ENCODE measurements at regions not wholly inside any gene's neighbourhood (a gene's known extent, or its start where the extent isn't known, plus 50 kb on each side); places are given as distances from the start of the nearest gene placed in this dataset.

DNA sequence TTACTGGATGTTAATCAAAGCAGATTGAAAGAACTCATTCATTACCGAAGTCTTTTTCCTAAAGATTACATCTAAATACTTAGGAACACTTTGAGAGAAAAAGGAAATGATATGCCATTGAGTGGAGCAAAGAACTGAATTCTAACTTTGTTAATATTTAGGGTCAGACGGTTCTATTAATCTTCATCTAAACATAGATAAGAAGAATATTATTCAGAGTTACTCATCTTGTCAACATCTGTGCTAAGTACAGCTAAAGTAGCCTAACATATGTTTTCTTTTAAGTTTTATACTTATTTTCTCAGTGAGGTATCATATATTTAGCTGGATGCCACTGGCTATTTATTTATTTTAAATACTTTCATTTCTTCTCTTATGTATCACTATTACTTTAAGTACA lies 1763.7 kb downstream of the EFNA5 start:
- no peaks in the 10 kb centered on the region for H4K20me1 ChIP-seq (ENCODE audit: control insufficient read depth, extremely low read depth, insufficient read depth, low read length)
- no peak overlapping the region for H3K4me3 ChIP-seq (ENCODE audit: control insufficient read depth in 2 of 3, extremely low read depth in 1 of 3, insufficient read depth in 2 of 3, low read depth in 1 of 3, low read length in 3 of 3)
- dilution Hi-C loops (cut with MboI; ENCODE audit: extremely low pct_ligation_motif_present, low sequenced_read_pairs) = no loop called here
- H3K27me3 ChIP-seq (ENCODE audit: control insufficient read depth, extremely low read depth, insufficient read depth, low read length) = no peaks in the 10 kb centered on the region
- H3K9me3 ChIP-seq (ENCODE audit: control insufficient read depth, low read depth, low read length) = no peaks in the 10 kb centered on the region
- FAIRE-seq (no peak), DNase-seq (ENCODE audit: low read depth, low spot score) (no peak)
- H3K9me1 ChIP-seq (ENCODE audit: control insufficient read depth, extremely low read depth, insufficient read depth, low read length) = no peaks in the 10 kb centered on the region
- no peak overlapping the region for H3K4me2 ChIP-seq (ENCODE audit: control insufficient read depth, extremely low read depth, insufficient read depth, low read depth, low read length)
- no peaks in the 10 kb centered on the region for H3K36me3 ChIP-seq (ENCODE audit: control insufficient read depth in 2 of 2, extremely low read depth in 1 of 2, insufficient read depth in 2 of 2, low read length in 2 of 2)
- H3K4me1 ChIP-seq (ENCODE audit: control insufficient read depth, extremely low read depth, insufficient read depth, low read length) = no peaks in the 10 kb centered on the region
- no peak overlapping the region for H3K9ac ChIP-seq (ENCODE audit: control insufficient read depth, extremely low read depth, insufficient read depth, low read length)
- TF ChIP-seq EZH2 (IDR thresholded peaks at IDR 0.05; ENCODE audit: low read length) = no peak
- TF ChIP-seq, protein P1, sequence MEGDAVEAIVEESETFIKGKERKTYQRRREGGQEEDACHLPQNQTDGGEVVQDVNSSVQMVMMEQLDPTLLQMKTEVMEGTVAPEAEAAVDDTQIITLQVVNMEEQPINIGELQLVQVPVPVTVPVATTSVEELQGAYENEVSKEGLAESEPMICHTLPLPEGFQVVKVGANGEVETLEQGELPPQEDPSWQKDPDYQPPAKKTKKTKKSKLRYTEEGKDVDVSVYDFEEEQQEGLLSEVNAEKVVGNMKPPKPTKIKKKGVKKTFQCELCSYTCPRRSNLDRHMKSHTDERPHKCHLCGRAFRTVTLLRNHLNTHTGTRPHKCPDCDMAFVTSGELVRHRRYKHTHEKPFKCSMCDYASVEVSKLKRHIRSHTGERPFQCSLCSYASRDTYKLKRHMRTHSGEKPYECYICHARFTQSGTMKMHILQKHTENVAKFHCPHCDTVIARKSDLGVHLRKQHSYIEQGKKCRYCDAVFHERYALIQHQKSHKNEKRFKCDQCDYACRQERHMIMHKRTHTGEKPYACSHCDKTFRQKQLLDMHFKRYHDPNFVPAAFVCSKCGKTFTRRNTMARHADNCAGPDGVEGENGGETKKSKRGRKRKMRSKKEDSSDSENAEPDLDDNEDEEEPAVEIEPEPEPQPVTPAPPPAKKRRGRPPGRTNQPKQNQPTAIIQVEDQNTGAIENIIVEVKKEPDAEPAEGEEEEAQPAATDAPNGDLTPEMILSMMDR (optimal IDR thresholded peaks at IDR 0.05 in 1 of 3, IDR thresholded peaks at IDR 0.05 in 1 of 3, conservative IDR thresholded peaks at IDR 0.05 in 1 of 3; ENCODE audit: extremely low read depth in 1 of 3, insufficient read depth in 2 of 3, low read length in 3 of 3) = no peak
- H3K79me2 ChIP-seq (ENCODE audit: control insufficient read depth, insufficient read depth, low read length) = no peaks in the 10 kb centered on the region
- no peak overlapping the region for H2AFZ ChIP-seq (ENCODE audit: control insufficient read depth, low read length)
- no peak overlapping the region for H3K27ac ChIP-seq (ENCODE audit: control insufficient read depth, insufficient read depth, low read length)

GRCh38 chr5:105905392-105905791 lies 1765.3 kb downstream of the EFNA5 start:
- no peaks in the 10 kb centered on the region for H4K20me1 ChIP-seq (ENCODE audit: control insufficient read depth, extremely low read depth, insufficient read depth, low read length)
- FAIRE-seq (no peak), DNase-seq (ENCODE audit: low read depth, low spot score) (no peak)
- H3K27ac ChIP-seq (ENCODE audit: control insufficient read depth, insufficient read depth, low read length) = no peak overlapping the region
- no peaks in the 10 kb centered on the region for H3K9me3 ChIP-seq (ENCODE audit: control insufficient read depth, low read depth, low read length)
- dilution Hi-C loops (cut with MboI; ENCODE audit: extremely low pct_ligation_motif_present, low sequenced_read_pairs) = no loop called here
- no peak overlapping the region for H3K9ac ChIP-seq (ENCODE audit: control insufficient read depth, extremely low read depth, insufficient read depth, low read length)
- no peaks in the 10 kb centered on the region for H3K27me3 ChIP-seq (ENCODE audit: control insufficient read depth, extremely low read depth, insufficient read depth, low read length)
- no peaks in the 10 kb centered on the region for H3K36me3 ChIP-seq (ENCODE audit: control insufficient read depth in 2 of 2, extremely low read depth in 1 of 2, insufficient read depth in 2 of 2, low read length in 2 of 2)
- no peak overlapping the region for H3K4me2 ChIP-seq (ENCODE audit: control insufficient read depth, extremely low read depth, insufficient read depth, low read depth, low read length)
- H3K79me2 ChIP-seq (ENCODE audit: control insufficient read depth, insufficient read depth, low read length) = no peaks in the 10 kb centered on the region
- no peaks in the 10 kb centered on the region for H3K9me1 ChIP-seq (ENCODE audit: control insufficient read depth, extremely low read depth, insufficient read depth, low read length)
- H3K4me1 ChIP-seq (ENCODE audit: control insufficient read depth, extremely low read depth, insufficient read depth, low read length) = no peaks in the 10 kb centered on the region
- H3K4me3 ChIP-seq (ENCODE audit: control insufficient read depth in 2 of 3, extremely low read depth in 1 of 3, insufficient read depth in 2 of 3, low read depth in 1 of 3, low read length in 3 of 3) = no peak overlapping the region
- no peak overlapping the region for H2AFZ ChIP-seq (ENCODE audit: control insufficient read depth, low read length)
- no peak for TF ChIP-seq EZH2 (IDR thresholded peaks at IDR 0.05; ENCODE audit: low read length)
- TF ChIP-seq, protein P1 (optimal IDR thresholded peaks at IDR 0.05 in 1 of 3, IDR thresholded peaks at IDR 0.05 in 1 of 3, conservative IDR thresholded peaks at IDR 0.05 in 1 of 3; ENCODE audit: extremely low read depth in 1 of 3, insufficient read depth in 2 of 3, low read length in 3 of 3) = no peak
